ENCODE measurements at regions not wholly inside any gene's neighbourhood (a gene's known extent, or its start where the extent isn't known, plus 50 kb on each side); places are given as distances from the start of the nearest gene placed in this dataset.

GRCh38 chr6:155549028-155549798, 93.6 kb upstream of the NOX3 start:
- no peak for TF ChIP-seq CTCF (IDR thresholded peaks at IDR 0.05; ENCODE audit: low read depth, low read length)
- Histone ChIP-seq H3K27ac (no peak overlapping the region), H3K9me3 (ENCODE audit: severe bottlenecking) (no peaks in the 10 kb centered on the region), H3K36me3 (no peaks in the 10 kb centered on the region), H3K4me3 (ENCODE audit: low read depth, low read length) (no peak overlapping the region), H3K27me3 (ENCODE audit: insufficient read depth, low read depth, severe bottlenecking) (no peaks in the 10 kb centered on the region)
- no peak for DNase-seq

GRCh38 chr6:155548576-155548975, 92.9 kb upstream of the NOX3 start:
- Histone ChIP-seq H3K4me3 (ENCODE audit: low read depth, low read length) (no peak overlapping the region), H3K36me3 (no peaks in the 10 kb centered on the region), H3K9me3 (ENCODE audit: severe bottlenecking) (no peaks in the 10 kb centered on the region), H3K27ac (no peak overlapping the region), H3K27me3 (ENCODE audit: insufficient read depth, low read depth, severe bottlenecking) (no peaks in the 10 kb centered on the region)
- TF ChIP-seq CTCF (IDR thresholded peaks at IDR 0.05; ENCODE audit: low read depth, low read length) = no peak
- no peak for DNase-seq

GRCh38 chr6:155544677-155545076, 89.0 kb upstream of the NOX3 start:
- no peak for TF ChIP-seq CTCF (IDR thresholded peaks at IDR 0.05; ENCODE audit: low read depth, low read length)
- DNase-seq = no peak

GRCh38 chr6:155543166-155543847, 87.7 kb upstream of the NOX3 start:
- Histone ChIP-seq H3K36me3 (no peaks in the 10 kb centered on the region), H3K4me3 (ENCODE audit: low read depth, low read length) (no peak overlapping the region), H3K27ac (0 out of 2 replicates have a peak overlapping the region, but pooled peaks have one; percentile 3), H3K27me3 (ENCODE audit: insufficient read depth, low read depth, severe bottlenecking) (no peaks in the 10 kb centered on the region), H3K9me3 (ENCODE audit: severe bottlenecking) (no peaks in the 10 kb centered on the region)
- DNase-seq = no peak
- TF ChIP-seq CTCF (IDR thresholded peaks at IDR 0.05; ENCODE audit: low read depth, low read length) = no peak

More at GRCh38 chr6:155544677-155545076, 89.0 kb upstream of the NOX3 start:
- H3K36me3 ChIP-seq = no peaks in the 10 kb centered on the region
- H3K27me3 ChIP-seq (ENCODE audit: insufficient read depth, low read depth, severe bottlenecking) = no peaks in the 10 kb centered on the region
- no peak overlapping the region for H3K27ac ChIP-seq
- no peaks in the 10 kb centered on the region for H3K9me3 ChIP-seq (ENCODE audit: severe bottlenecking)
- no peak overlapping the region for H3K4me3 ChIP-seq (ENCODE audit: low read depth, low read length)

- DNase-seq = peak; percentile 81
- Histone ChIP-seq H3K36me3 (no peaks in the 10 kb centered on the region), H3K4me3 (ENCODE audit: low read depth, low read length) (no peak overlapping the region), H3K27me3 (ENCODE audit: insufficient read depth, low read depth, severe bottlenecking) (no peaks in the 10 kb centered on the region), H3K27ac (no peak overlapping the region), H3K9me3 (ENCODE audit: severe bottlenecking) (no peaks in the 10 kb centered on the region)
- TF ChIP-seq CTCF (IDR thresholded peaks at IDR 0.05; ENCODE audit: low read depth, low read length) = no peak
Observed at GRCh38 chr6:155542036-155542435, 86.4 kb upstream of the NOX3 start.

Measured in WERI-Rb-1 (cell line).